ENCODE measurements at regions not wholly inside any gene's neighbourhood (a gene's known extent, or its start where the extent isn't known, plus 50 kb on each side); places are given as distances from the start of the nearest gene placed in this dataset.

DNA sequence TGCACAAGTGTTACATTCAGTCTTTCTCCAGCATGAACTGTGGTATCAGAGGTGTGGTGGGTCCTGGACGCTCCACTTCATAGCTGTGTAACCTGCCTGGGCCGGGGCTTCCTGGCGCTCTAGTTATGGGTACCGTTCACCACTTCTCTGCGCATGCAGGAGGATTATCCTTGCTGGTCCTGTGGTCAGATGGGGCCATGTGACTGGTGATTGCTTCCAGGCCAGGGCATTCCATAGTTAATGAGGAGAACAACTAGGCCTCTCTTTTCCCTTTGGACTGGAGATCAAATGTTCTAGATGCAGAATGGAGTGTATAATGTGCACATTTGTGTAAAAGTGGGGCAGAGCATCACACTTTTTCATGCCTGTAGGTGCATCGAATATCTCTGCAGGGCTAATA is 444.0 kb downstream of the AACS start:
- DNase-seq (ENCODE audit: low read depth) = no peak
- TF ChIP-seq, protein P1, sequence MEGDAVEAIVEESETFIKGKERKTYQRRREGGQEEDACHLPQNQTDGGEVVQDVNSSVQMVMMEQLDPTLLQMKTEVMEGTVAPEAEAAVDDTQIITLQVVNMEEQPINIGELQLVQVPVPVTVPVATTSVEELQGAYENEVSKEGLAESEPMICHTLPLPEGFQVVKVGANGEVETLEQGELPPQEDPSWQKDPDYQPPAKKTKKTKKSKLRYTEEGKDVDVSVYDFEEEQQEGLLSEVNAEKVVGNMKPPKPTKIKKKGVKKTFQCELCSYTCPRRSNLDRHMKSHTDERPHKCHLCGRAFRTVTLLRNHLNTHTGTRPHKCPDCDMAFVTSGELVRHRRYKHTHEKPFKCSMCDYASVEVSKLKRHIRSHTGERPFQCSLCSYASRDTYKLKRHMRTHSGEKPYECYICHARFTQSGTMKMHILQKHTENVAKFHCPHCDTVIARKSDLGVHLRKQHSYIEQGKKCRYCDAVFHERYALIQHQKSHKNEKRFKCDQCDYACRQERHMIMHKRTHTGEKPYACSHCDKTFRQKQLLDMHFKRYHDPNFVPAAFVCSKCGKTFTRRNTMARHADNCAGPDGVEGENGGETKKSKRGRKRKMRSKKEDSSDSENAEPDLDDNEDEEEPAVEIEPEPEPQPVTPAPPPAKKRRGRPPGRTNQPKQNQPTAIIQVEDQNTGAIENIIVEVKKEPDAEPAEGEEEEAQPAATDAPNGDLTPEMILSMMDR (IDR thresholded peaks at IDR 0.05; ENCODE audit: insufficient read depth, low read depth, low read length, missing control alignments) = no peak
- no peak overlapping the region for H3K4me3 ChIP-seq (ENCODE audit: low read length)

DNA sequence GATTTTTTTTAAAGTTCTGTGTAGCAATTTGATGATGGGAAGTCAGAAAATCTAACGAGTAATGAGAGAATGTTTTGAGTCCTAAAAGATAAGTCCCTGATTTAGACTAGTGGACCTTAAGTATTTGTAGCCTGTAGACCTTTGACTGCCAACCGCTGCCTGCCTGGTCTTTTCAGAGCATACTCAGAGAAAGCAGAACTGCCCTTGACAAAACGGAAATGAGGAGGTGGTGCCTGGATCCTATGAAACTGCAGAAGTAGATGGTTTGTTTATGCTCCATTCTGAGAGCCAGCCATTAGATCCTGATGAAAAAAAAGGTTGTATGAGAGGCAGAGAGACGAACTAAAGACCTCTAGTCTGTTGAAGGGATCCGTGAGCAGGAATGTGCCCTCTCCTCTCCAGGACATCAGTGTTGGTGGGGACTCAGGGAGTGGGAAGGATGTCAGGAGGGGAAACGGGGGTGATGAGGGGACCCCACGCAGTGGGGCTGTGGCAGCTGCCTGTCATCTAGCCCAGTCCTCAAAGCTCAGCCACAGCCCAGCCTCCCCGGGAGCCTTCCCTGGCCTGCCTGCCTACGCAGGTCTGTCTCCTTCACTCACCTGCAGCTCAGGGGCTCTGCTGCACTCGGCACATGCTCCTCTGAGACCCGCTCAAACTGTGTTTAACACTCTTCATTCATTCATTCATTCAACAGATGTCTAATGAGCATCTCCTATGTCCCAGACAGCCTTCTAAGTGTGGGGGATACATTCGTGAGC is 447.5 kb downstream of the AACS start:
- DNase-seq (ENCODE audit: low read depth) = no peak
- TF ChIP-seq, protein P1 (IDR thresholded peaks at IDR 0.05; ENCODE audit: insufficient read depth, low read depth, low read length, missing control alignments) = no peak
- no peak overlapping the region for H3K4me3 ChIP-seq (ENCODE audit: low read length)

DNA sequence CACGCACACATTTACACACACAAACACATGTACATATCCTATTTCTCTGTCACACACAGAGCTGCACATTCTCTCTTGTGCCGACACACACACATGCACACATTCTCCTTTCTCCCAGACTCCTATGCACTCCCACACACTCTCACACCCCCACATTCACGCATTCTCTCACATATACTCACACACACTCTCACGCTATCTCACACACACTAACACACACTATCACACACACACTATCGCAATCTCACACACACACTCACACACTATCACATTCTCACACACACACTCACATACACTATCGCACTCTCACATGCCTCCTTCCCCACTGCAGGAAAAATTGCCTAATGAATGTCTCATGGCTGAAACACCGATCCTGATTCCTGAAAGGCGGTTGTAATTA is 450.7 kb downstream of the AACS start:
- DNase-seq (ENCODE audit: low read depth) = no peak
- H3K4me3 ChIP-seq (ENCODE audit: low read length) = no peak overlapping the region
- TF ChIP-seq, protein P1 (IDR thresholded peaks at IDR 0.05; ENCODE audit: insufficient read depth, low read depth, low read length, missing control alignments) = no peak

DNA sequence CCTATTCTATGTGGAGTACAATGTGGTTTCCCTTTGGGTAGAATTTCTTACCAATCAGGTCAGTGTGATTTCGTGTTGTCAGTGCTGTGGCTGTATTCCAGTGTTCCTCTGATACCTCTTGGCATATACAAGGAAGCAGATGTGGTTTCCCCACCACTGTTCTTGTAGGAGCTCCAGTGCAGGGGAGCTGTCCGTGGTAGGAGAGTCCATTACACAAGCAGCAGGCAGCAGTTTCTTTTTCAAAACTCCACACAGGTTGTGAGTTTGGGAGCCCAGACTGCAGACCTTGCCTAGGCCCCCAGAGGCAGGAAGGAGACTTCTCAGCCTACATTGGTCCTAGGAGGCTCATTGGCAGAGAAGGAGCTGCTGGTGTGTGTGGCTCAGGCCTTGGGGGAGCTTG is 452.8 kb downstream of the AACS start:
- H3K4me3 ChIP-seq (ENCODE audit: low read length) = no peak overlapping the region
- TF ChIP-seq, protein P1 (IDR thresholded peaks at IDR 0.05; ENCODE audit: insufficient read depth, low read depth, low read length, missing control alignments) = no peak
- DNase-seq (ENCODE audit: low read depth) = no peak

DNA sequence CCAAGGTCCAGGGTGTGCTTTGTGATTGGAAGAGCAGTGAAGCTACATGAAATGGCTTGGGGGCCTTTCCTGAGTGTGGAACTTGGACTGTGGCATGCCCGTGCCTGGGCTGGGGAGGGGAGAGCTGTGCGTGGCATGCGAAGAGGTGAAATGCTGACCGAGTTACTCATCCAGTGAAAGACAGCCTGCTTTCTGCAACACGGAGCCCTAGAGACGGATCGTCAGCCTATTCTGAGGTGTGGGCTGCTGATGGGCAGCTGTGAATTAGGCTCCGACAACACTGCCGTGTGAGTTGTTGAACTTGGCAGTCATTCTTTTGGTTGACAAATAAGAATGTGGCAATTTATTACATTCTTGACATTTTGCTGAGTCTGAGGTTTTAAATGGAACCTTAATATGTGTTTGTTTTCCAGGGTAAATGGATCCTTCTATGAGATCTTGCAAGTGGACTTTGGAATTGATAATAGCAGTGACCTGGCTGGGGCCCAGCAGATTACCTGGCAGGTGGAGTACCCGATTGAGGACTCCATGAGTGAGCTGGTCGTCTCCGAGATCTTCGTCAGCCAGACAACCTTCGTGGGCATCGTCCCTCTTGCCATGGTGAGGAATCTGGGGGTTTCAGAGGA is 453.9 kb downstream of the AACS start:
- no peak overlapping the region for H3K4me3 ChIP-seq (ENCODE audit: low read length)
- TF ChIP-seq, protein P1 (IDR thresholded peaks at IDR 0.05; ENCODE audit: insufficient read depth, low read depth, low read length, missing control alignments) = no peak
- DNase-seq (ENCODE audit: low read depth) = no peak

DNA sequence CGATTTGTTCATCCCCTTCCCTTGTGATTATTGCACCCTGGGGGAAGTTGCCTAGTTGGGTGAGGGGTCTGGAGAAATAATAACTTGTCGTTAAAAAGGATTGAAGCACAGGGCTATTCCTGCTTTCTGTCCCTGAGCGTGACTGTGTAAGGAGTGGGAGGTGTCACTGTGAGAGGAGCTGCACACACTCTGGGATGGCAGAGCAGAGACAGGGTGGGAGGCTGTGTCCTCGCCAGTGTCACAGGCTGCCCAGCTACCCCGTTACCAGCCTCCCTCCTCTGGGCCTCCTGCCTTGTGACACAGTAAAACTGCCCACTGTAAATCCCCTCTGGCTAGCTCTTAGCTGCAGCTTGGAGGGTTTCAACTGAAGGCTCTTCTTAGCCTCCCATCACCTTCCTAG is 460.6 kb downstream of the AACS start:
- no peak for DNase-seq (ENCODE audit: low read depth)
- TF ChIP-seq, protein P1 (IDR thresholded peaks at IDR 0.05; ENCODE audit: insufficient read depth, low read depth, low read length, missing control alignments) = no peak
- no peak overlapping the region for H3K4me3 ChIP-seq (ENCODE audit: low read length)

DNA sequence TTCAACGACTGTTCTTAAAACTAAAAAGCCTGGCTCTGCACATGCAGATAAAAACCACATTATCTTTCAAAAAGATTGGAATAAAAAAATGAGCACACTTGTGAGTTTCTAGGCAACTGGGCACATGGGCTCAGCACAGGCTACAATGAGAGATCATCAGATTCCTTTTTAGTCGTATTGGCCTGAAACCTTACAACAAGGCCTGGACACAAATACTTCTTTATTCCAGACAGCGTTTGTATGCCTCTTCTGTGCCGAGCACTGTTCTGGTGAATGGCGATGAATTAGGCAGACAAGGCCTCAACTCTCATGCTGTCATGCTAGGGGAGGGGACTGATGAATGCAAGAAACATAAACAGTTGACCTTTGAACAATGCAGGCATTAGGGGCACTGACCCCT is 463.0 kb downstream of the AACS start:
- TF ChIP-seq, protein P1 (IDR thresholded peaks at IDR 0.05; ENCODE audit: insufficient read depth, low read depth, low read length, missing control alignments) = no peak
- DNase-seq (ENCODE audit: low read depth) = no peak
- H3K4me3 ChIP-seq (ENCODE audit: low read length) = no peak overlapping the region

Data from epithelial cell of esophagus (primary cell).